NB4 (cell line): ENCODE measurements at regions not wholly inside any gene's neighbourhood (a gene's known extent, or its start where the extent isn't known, plus 50 kb on each side); places are given as distances from the start of the nearest gene placed in this dataset.

Experiments
- DNase-seq: peaks from one replicate; pipeline ENCODE4 v3.0.0; 2010; ENCODE audit warnings: low read depth
- H3K4me3 ChIP-seq: one replicate; pipeline ENCODE4 v1.5.1; 2011; ENCODE audit warnings: mild to moderate bottlenecking, low read depth, low read length, moderate library complexity
- MYC ChIP-seq: IDR thresholded peaks from 2 replicates; pipeline ENCODE4 v1.6.1; 2011; ENCODE audit warnings: low read depth, low read length
- POLR2A ChIP-seq: IDR thresholded peaks from 2 replicates; pipeline ENCODE4 v1.6.1; 2011; ENCODE audit warnings: mild to moderate bottlenecking; ENCODE audit not compliant: insufficient read length; ENCODE audit errors: extremely low read depth
- TF ChIP-seq, protein P1 (sequence below): IDR thresholded peaks from 2 replicates; pipeline ENCODE4 v1.6.1; 2011; ENCODE audit warnings: low read depth, low read length
- TF ChIP-seq, protein P2 (sequence below): IDR thresholded peaks from one replicate; pipeline ENCODE4 v1.5.1; 2012; ENCODE audit warnings: low read depth, low read length

DNA sequence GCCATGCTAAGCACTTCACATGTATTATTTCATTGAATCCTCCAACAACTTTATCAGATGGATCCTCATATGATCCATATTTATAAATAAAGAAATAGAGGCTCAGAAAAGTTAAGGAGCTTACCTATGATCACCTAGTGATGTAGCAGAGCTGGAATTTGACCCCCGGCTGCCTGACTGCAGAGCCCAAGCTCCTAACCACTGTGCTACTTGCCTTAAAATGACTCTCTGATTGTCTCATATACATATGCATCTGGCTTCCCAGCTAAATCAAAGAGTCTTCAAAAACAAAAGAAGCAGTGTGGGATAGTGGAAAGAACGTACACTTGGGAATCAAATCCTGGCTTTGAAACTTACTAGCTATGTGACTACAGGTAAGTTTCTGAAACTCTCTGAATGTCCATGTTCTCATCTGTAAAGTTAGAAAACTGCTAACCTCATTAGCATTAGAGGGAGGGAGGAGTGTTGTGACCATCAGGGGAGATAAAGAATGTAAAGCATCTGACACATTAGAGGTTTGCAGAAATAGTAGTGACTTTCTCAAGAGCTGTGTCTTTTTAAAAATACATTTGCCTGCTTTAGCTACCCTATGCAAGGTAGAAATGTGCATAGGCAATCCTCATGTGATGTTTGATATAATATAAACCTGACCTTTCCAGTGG, 67.2 kb upstream of the BARHL2 start:
- DNase-seq: no peak
- no peak overlapping the region for H3K4me3 ChIP-seq
- TF ChIP-seq, protein P1, sequence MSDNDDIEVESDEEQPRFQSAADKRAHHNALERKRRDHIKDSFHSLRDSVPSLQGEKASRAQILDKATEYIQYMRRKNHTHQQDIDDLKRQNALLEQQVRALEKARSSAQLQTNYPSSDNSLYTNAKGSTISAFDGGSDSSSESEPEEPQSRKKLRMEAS: no peak
- TF ChIP-seq MYC: no peak
- no peak for TF ChIP-seq POLR2A
- TF ChIP-seq, protein P2, sequence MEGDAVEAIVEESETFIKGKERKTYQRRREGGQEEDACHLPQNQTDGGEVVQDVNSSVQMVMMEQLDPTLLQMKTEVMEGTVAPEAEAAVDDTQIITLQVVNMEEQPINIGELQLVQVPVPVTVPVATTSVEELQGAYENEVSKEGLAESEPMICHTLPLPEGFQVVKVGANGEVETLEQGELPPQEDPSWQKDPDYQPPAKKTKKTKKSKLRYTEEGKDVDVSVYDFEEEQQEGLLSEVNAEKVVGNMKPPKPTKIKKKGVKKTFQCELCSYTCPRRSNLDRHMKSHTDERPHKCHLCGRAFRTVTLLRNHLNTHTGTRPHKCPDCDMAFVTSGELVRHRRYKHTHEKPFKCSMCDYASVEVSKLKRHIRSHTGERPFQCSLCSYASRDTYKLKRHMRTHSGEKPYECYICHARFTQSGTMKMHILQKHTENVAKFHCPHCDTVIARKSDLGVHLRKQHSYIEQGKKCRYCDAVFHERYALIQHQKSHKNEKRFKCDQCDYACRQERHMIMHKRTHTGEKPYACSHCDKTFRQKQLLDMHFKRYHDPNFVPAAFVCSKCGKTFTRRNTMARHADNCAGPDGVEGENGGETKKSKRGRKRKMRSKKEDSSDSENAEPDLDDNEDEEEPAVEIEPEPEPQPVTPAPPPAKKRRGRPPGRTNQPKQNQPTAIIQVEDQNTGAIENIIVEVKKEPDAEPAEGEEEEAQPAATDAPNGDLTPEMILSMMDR: no peak

DNA sequence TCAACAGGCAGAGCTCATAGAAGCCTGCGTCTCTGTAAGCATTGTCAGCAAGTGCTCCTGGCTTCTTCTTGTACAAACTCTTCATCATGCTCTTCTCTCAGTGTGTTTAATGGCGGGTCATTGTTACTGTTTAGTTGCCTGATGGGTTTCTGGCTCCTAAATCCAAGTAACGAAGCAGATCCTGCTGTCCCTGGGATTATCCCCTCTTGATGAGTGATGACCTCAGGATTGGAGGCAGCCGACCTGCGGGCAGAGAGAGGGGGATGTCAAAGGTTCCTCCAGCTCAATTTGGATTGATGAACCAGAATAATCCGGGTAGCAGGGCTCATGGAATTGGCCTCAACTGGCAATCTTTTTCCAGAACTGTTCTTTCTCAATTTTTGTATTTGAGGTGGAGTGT, 66.1 kb upstream of the BARHL2 start:
- no peak for DNase-seq
- H3K4me3 ChIP-seq: no peak overlapping the region
- no peak for TF ChIP-seq POLR2A
- TF ChIP-seq MYC: no peak

DNA sequence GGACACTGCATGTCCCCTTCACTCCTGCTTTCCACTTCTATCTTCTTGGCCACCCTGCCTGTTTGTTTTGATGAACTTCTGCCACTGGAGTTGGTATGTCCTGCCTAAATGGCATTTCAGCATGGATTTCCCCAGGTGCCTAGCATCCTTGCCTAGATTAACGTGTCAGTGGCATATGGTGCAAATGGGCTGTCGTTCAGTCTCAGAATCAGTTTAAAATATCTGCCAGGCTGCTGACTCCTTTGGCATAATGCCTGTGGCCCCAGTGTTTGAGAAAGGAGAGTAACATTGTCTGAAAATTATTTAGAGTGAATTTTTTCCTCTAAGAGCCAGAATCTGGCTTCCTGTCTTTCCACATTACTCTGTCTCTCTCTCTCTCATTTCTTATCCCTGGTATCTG, 64.9 kb upstream of the BARHL2 start:
- DNase-seq: no peak
- no peak overlapping the region for H3K4me3 ChIP-seq
- TF ChIP-seq, protein P1: no peak
- TF ChIP-seq POLR2A (no peak), MYC (no peak)
- TF ChIP-seq, protein P2: no peak

DNA sequence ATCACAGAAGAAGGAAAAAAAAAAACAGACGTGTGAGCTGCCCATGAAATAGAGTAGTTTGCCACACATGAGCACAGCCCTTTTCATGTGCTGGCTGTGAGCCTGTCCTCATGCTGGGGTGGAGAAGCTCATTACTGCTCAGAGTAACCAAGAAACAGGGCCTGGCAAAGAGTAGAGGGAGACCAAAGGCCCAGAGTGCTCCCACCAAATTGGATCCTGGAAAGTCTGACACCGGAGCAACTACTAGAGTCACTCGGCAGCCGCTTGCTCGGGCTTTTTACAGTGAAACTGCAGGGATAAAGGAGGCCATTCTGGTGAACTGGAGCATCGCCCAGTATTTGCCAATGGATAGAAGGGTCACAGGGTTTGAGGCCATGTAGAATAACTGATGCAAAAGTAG, 64.4 kb upstream of the BARHL2 start:
- no peak for DNase-seq
- H3K4me3 ChIP-seq: no peak overlapping the region
- TF ChIP-seq, protein P2: no peak
- TF ChIP-seq, protein P1: no peak
- no peak for TF ChIP-seq POLR2A
- TF ChIP-seq MYC: no peak

DNA sequence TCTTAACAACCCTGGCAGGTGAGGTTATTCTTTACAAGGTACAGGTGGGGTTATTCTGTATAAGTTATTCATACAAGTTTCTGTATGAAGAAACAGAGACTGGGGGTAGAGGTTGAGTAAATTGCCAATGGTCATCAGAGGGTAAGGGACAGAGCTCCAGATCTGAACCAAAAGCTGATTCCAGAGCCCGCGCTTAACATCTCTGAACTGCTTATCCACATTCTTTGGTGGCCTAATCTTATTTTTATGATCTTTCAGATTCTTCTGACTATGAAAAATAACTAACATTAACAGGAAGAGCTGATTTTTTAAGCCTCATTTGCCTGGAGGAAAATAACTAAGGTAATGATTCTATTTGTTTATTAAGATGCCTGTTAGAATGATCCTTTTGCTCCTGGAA, 63.9 kb upstream of the BARHL2 start:
- no peak for DNase-seq
- TF ChIP-seq, protein P2: no peak
- no peak for TF ChIP-seq MYC
- TF ChIP-seq, protein P1: no peak
- TF ChIP-seq POLR2A: no peak
- no peak overlapping the region for H3K4me3 ChIP-seq

DNA sequence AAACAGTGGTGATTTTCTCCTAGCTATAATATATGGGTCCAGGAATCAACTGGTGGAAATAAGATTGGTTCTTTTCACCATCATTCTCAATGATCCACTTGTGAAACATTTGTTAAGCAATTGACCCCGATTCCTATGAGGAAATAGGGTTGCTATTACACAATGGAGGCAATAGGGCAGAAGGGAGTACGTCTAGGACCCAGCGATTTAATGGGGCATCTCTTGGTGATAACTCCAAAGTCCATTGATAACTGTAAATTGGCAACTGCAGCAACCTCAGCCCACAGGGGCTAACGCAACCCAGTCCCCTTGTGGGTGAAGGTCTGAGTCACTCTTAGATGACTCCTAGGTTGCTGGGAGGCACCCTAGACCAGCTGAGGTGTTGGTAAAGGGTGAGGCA, 62.5 kb upstream of the BARHL2 start:
- TF ChIP-seq, protein P2: no peak
- TF ChIP-seq POLR2A (no peak), MYC (no peak)
- TF ChIP-seq, protein P1: no peak
- no peak for DNase-seq
- no peak overlapping the region for H3K4me3 ChIP-seq
